CD4-positive, alpha-beta T cell treated with Interleukin-4 for 1 hour (primary cell): ENCODE measurements at regions not wholly inside any gene's neighbourhood (a gene's known extent, or its start where the extent isn't known, plus 50 kb on each side); places are given as distances from the start of the nearest gene placed in this dataset.

Source experiments
- DNase-seq, 2 donors: peaks; one replicate each; pipeline ENCODE4 v3.0.0-alpha.2; 2020 to 2022

DNA sequence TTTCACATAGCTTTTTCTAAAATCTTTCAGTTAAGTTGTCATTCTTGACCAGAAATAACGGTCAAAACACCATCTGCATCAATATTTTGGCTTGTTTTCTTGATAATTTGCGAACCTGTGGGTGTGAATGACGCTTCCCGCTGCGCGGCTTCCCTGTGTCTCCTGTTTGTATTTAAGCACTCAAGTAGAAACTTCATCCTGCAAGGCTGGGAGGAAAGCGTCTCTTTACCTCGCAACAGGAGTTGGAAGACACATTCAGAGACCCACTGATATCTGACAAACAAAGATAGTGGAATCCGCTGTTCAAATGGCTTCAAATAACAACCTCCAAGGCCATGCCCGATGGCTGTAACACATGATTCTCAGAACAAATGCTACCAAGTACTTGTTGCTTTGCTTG, 704.9 kb downstream of the DCDC2C start:
- DNase-seq = no peak

DNA sequence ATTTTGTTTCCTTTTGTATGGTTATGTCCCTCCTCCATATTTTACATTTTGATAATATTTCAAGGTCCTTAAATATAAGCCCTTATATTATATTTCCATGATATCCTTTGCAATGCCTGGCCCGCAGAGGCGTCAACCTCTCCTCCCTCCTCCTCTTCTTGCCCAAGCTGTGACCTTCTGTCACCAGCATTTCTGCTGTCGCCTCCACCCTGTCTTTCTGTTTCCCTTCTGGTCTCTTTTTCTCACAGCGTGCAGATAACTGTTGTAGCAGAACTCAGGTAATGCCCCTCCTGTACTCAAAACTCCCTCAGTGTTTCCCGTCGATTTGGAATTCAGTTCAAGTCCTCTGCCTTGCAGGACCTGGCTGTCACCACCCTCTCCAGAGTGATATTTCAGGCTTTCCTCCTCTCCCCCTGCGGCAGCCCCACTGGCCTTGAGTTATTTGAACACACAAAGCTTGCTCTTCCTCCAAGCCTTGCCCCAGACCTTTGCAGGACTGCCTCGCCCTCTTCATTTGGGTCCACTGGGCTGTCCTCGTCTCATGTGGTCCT, 709.3 kb downstream of the DCDC2C start:
- no peak for DNase-seq

DNA sequence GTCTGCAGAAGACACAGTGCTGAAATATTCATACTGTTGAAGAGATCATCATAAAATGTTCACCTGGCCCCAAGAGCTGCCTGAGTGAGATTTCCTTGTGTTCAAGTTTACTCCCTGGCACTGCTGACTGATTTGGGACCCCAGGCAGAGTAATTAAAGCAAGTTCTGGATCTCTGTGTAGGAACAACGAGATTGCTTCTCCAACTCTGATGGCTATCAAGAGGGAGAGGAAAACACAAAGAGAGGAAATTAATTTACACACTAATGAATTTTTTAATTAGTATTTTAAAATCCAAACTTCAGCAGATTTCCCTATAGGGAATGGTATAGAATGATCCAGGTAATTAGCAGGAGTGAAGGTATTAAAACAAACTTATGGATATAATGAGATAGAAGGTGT, 711.8 kb downstream of the DCDC2C start:
- DNase-seq = no peak

DNA sequence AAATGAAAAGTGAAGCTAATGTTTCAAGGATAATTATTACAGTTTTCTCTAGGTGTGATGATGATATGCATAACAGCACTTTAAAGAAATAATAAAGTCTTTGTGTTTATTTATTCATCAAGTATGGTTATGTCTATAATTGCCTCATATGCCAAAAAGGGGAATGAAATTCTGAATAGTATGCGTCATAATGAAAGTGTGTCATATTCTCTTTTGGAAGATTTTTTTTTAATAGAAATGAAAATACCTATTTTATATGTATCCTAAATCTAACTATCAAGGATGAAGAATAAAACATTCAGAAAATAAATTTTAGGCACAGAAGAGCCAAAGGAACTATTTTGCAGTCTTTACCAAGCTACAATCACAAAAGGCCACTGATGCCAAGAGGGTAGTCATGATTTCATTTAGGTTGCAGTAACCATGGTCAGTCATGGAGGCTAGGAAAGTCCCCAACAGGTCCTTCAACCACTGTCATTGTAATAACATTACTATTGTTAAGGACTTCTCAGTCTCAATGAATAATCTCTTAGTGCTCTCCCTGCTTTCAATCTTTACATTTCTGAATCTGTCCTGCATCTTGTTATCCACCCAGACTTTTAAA, 712.5 kb downstream of the DCDC2C start:
- DNase-seq = no peak

DNA sequence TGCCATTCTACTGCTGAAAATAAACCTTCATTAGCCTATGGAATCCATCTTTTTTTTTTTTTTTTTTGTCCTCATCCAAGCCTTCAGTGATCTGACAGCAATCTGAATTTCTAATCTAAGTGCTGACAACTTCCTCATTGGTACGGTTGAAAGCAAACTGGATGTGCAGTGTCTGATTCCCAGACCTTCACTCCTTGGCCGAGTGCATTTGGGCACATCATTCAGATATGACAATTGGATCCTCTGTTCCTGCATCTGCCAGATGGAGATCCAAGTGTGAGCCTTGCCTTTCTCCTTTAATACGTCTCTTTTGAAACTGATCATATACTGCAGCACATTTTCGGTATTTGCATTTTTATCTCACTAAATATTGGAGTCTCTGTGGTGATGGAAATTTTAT, 713.1 kb downstream of the DCDC2C start:
- DNase-seq = no peak

DNA sequence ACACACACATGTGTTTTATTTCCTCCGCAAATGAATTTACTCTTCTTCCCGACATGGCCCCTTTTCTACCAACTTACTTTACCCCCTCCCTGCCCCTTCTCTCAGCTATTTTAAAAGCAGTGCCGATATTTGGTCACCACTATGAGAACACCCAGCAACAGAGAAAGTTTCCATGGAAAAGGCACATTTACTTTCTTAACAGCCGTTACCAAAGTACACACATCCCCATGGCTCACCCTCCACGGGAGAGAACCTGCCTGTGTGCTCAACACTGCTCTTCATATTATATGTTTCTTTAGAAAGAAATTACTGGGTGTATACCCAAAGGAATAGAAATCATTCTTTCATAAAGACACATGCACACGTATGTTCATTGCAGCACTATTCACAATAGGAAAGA, 714.4 kb downstream of the DCDC2C start:
- DNase-seq = no peak

DNA sequence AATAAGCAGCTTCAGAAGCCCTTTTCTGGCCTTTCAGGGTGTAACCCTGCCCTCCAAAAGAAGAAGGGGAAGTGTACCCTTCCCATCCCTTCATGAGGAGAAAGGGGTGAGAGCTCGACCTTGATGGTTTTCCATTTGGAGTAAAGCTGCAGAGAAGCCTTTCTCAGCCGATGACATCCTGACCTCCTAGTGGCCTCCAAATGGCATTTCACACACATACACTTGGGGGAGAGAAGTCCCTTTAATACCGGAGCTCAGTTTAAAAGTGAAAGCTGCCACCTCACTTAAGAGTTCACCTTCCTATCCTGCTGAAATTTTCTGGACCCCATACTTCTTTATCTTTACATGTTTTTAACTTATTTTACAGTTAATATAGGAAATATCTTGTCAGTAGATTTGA, 716.7 kb downstream of the DCDC2C start:
- no peak for DNase-seq

DNA sequence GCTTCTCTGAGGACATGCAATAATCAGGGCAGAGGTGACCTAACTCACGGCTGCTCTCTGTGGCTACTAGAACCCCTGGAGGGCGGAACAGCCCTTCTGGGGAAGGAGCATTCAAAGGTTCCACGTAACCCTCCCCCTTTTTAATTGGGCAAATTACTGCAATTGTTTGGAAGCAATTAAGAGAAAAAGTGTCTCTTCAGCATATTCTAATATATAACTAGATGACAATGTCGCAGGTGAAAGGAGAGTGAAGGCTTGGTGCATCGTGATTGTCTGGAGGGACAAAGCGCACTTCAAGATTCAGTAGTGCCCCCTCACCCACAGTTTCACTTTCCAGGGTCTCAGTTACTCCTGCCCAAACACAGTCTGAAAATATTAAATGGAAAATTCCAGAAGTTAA, 720.8 kb downstream of the DCDC2C start:
- no peak for DNase-seq

DNA sequence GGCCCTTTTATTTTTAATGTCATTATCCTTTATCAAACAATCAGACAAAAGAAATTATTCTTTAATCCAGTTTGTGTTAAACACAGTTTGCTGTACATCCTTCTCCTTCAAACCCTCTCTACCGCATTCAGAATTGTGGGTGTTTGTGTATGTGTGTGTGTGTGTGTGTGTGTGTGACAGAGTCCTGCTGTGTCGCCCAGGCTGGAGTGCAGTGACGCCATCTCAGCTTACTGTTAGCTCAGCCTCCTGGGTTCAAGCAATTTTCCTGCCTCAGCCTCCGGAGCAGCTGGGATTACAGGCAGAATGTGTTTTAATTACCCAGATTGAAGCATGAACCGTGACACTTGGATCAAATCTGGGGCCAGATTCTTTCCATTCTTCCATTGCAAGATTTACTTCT, 723.7 kb downstream of the DCDC2C start:
- no peak for DNase-seq

DNA sequence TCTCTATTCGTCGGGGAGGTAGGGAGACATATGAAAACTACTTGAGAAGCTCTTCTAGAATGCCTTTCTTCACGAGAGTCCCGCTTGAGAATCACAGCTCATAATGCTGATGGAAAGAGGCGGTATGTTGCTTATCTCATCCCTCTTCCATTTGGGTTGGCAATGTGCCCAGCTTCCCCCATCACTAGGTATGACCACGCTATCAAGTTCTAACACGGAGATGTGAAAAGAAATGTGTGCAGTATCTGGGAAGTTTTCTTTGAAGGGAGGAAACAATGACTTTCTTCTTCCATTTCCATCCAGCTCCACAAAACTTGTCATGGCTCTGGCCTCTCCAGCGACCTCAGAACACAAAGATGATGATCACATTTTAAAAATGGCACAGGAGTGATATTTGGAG, 742.4 kb downstream of the DCDC2C start:
- DNase-seq = no peak

DNA sequence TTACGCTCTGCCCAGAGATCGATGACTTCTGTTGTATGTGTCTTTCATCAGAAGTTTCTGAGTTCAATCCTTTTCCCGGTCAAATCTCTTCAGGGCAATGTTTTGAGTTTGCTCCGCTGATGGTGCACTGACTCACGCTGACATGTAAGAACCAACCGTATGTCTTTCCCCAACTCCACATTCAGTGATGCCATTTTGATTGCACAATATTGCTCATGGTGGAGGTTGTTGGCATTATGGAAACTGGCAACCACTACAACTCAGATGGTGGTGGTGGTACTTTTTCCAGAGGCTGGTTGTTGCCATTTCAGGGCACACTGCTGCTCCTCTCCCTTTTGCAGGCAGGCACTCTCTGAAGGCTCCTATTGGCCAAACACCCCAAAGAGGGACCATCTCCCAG, 751.5 kb downstream of the DCDC2C start:
- no peak for DNase-seq

DNA sequence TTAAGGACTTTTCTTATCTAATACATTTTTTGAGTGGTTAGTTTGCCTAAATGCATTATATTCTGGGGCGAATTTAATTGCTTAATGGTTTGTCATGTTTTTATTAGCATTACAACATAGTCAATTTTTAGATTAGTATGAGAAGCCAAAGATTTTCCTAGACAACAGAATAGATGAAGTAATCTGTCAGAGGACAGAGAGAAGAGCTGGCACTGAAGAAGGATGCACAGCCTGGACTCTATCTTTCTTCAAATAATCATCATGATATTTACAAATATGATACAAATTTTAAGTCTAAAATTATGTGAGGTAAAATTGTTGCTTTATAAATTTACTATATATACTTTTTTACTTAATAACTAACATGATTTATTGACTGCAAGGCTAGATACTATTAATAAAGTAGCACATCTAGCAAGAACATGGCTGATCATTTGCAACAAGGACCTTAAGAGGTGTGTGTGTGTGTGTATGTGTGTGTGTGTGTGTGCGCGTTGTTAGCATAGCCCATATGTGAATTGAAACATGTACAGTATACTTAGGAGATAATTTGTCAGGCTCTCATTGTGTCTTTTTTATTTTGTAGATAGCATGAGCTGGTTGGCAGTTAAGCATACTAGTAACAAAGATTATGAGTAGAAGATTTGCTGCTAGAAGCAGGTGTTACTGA, 752.2 kb downstream of the DCDC2C start:
- DNase-seq = no peak

DNA sequence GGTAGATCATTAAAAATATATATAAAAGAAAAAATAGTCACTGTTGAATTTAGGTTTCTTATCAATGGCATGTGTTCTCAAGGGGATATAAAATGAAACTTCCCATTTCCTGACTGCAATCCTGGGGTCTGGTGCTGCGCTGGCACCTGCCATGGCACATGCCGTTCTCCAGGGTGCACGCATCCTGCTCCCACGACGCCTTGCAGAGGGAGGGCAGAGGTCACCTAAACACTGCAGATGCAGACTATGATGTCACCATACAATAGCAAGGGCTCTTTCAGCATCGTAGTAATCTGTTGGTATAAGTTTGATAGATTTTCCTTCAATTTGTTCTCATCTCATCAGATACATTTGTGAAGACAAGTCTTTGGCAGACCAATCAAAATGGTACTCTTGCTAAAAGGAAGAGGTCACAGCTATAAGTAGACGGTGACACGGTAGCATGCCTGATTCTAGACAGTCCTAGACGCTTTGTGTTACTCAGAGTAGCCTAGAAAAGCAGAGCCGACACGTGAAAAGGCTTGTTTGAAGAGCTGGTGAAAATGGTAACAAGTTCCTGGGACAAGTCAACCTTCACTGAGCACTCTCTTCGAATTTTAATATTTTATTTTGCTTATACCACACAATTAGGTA, 761.4 kb downstream of the DCDC2C start:
- no peak for DNase-seq

DNA sequence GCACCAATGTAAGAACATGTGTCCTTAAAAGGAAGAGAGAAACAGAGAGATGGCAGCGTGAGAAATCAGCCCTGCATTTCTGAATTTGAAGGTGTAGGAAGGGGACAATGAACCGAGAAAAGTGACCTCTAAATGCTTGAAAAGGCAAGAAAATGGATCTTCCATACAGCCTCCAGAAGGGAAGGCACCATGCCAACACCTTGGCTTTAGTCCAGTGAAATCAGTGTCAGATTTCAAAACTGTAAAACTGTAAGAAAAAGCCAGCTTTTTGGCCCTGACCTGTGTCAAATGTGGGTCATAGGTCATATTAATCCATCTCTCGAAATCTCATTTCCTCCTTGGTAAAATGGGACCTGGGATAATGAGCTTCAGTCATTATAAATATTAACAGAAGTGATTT, 762.3 kb downstream of the DCDC2C start:
- DNase-seq = no peak

DNA sequence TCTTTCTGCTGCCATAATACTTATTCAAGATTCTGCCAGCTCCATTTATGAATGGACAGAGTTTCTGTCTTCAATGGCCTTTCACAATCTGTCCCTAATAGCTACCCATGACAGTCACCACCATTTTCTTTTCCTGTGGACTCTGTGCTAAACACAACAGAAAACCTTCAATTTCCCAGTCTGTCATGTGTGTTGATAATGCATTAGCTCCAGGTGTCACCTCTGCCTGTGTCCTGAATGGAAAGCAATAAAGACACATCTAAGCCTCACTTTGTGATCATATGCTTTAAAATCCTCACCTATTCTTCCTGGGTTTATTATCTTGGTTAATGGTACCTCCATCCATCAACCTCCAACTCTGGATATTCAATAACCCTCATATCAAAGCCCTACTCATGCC, 772.2 kb downstream of the DCDC2C start:
- DNase-seq = no peak

DNA sequence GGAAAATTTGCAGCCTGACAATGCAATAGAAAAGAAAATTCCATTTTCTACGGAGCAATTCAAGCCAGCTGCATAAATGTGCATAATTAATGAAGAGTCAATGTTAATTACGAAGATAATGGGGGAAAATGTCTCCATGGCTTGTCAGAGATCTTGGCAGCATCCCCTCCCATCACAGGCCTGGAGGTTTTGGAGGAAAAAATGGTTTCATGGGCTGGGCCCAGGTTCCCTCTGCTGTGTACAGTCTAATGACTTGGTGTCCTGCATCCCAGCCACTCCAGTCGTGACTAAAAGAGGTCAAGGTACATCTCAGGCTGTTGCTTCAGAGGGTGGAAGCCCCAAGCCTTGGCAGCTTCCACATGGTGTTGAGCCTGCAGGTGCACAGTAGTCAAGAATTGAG, 779.7 kb downstream of the DCDC2C start:
- no peak for DNase-seq

DNA sequence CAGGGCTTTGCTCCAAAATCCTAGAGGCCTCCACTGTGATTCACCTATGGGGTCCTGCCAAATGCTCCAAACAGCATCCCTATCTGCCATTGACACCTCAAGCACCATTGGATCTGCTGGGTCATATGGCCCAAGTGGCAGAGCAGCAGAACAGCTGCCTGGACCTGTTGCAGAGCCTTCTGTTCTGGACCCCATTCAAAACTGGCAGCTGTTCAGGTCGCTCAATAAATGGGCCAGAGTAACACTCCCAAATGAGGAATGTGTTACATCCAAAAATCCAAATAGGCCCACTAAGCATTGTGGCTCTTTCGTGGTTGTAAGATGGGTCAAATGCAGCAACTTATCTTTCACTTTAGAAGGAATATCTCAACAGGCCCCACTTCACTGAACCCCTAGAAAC, 783.6 kb downstream of the DCDC2C start:
- no peak for DNase-seq

DNA sequence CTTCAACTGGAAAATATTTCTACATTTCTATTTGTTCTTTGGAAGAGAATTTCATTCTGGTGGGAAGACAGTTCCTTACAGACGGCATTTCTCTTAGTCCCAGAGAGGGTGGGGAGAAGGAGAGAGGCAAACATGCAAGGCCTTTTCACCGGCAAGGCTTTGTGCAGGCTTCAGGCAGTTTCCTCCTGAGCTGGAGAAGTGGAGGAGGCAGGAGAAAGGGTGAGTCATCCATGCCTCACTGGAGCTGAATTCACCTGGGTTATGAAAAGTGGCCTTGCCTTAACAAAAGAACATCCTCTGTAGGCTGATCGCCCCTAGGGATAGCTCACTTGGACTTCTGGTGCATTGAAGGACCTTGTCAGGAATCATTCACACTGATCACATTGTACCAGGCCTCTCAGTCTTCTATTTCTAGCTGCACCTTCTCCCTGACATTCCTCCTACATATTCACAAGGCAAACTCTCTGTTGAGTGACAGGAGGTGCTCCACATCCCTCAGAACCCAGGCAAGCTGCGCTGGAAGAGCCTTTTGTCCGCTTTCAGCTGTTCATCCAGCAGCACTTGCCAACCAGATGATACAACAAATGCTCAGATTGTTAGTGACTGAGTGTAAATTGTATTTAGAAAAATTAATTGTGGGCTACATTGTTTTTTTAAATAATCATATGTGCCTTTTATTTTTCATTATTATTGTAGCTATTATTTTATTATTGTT, 796.1 kb downstream of the DCDC2C start:
- no peak for DNase-seq

DNA sequence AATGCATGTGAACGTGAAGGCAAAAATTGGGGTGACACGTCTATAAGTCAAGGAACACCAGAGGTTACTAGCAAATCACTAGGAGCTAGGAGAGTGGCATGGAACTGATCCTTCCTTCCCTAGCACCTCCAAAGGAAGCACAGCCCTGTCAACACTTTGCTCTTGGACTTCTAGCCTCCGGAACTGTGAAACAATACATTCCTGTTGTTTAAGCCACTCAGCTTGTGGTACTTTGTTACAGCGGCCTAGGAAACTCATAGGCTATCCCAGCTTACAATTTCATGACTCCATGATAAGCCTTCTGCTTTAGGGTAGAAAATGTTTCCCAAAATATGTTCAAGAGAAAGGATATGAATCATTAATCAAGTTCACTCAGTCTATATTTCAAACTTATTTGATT, 798.1 kb downstream of the DCDC2C start:
- DNase-seq = no peak

DNA sequence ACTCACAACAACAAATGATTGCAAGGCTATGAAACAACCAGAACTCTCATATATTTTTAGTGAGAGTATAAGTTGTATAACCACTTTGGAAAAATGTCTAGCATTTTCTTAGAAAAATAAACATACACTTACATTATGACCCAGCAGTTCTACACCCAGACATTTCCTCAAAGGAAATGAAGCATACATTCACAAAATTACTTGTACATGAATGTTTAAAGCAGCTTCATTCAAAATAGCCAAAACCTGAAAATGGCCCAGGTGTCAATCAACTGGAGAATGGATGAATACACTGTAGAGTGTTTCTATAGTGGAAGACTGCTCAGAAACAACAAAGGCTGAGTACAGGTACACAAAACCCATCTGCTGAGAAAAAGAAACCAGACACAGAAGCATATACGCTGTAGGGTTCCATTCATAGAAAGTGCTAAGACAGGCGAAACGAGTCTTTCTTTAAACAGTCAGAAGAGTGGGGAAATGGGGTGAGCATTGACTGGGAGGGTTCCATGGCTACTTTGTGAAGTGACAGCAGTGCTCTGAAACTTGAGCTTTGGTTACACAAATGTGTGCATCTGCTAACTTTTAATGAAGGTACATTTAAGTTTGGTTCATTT, 799.0 kb downstream of the DCDC2C start:
- DNase-seq = no peak

DNA sequence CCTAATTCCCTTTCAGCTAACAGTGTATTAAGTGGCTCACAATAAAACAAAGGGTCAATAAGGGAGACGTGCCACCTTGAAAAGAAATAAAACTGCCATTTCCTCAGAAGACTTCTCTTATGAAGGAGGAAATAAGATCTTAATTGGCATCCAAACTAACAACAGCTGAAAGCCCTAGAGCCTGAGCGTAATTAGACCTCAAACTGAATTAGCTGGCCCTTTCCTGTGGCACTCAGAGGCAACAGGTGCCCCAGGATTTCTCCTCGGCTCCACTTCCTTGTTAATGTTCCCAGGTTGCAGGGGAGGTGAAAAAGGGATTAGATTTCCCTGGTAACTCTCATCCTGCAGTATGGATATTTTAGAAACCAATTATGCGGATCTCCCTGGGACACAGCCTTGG, 804.3 kb downstream of the DCDC2C start:
- DNase-seq = no peak

DNA sequence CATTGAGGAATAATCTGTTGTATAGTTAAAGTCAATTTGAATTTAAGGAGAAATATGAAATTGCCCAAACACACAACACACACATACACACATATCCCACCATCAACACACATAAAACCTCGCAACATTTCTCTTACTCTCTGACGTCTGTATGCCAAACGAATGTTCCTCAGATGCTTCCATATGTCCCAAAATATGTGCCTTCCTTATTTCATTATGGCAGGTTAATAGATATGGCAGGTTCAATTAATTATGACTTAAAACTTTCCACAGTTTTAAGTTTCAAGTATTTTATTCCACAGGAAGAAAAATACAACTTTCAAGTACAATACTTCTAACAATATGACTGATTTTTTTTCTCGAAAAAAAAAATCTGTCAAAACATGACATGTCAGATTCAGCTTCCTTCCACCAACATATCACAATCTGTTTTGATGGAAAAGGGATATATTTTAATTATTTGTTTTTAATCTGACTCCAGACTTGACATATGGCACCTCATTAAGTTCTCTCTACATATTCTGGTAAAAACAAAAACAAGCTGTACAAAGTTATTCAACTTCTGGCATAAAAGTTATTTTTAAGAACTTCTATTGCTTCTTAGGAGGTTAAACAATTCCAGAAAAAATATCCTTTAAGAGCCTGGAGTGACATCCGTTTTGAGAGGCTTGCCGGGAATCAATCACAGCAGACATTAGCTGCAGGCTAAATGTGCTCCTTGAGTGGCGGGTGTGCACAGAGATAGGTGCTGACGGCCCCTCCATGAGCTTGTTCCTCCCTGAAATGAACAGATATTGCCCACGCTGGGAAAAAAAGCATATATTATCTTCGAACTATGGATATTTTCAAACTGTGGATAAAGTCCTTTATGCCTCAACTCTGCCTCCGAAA, 812.7 kb downstream of the DCDC2C start:
- no peak for DNase-seq
